ENCODE measurements at regions not wholly inside any gene's neighbourhood (a gene's known extent, or its start where the extent isn't known, plus 50 kb on each side); places are given as distances from the start of the nearest gene placed in this dataset.

DNA sequence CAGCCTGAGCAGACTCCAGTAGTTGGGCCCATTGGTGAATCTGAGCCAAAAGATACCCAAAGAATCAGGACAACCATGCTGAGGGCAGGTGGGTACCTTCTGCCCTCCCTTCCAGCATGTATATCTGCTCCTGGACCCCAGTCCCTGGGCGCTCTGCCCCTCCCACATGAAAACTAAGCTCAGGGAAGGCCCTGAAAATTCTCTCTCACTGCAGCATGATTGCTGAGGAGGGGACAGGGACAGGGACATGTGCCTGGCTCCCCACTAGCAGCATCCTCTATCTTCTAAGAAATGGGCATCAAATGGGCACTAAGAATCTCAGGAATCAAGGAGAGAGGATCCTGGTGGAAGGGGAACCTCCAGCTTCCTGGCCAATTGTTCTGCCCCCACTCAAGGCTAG, 446.0 kb downstream of the MATN1 start:
- Mint-ChIP-seq H3K36me3 (no peaks in the 10 kb centered on the region), H3K27me3 (peaks cover 17% of the 10 kb centered on the region), H3K9me3 (peaks cover 4% of the 10 kb centered on the region), H3K27ac (no peak overlapping the region), H3K4me3 (no peak overlapping the region), H3K4me1 (no peaks in the 10 kb centered on the region)
- DNase-seq (ENCODE audit: low spot score in 2 of 2) = no peak
- no peak for ATAC-seq (ENCODE audit: low read depth)

DNA sequence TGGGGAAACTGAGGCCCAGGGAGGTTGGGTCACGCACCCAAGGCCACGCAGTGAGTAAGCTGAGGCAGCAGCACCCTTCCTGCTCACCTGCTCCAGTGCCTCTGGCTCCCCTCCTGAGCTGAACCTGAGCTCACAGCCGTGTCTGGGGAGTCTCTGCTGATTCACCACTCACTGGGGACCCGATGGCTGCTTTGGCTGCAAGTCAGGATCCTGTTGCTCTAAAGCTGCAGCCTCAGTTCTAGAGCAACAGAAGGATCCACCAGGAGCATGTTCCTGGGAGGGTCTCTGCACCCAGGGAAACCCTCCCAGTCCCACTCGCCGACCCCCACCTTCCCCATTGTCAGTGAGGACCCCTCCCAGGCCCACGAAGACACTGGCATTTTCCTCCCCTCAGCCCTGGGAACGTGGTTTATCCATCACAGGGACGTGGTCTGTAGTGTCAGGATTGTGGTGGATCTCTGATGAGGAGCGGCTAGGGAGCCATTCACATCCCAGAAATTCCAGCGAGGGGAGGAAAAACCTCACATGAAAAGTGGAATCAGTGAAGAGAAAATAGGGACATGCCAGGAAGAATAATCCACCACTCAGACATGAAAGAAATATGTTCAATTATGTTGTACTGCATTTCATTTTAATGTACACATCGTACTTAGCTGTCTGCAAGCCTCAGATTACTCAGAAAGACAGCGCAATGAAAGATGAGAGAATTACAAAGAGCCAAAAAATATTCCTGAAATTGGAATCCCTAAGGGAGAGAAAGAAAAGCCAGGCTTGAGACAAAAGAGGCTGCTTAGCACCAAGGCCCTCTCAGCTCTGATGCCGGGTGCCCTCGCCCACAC, 447.2 kb downstream of the MATN1 start:
- Mint-ChIP-seq H3K4me1 (no peaks in the 10 kb centered on the region), H3K9me3 (peaks cover 4% of the 10 kb centered on the region), H3K27ac (no peak overlapping the region), H3K27me3 (peaks cover 16% of the 10 kb centered on the region), H3K36me3 (no peaks in the 10 kb centered on the region), H3K4me3 (no peak overlapping the region)
- no peak for ATAC-seq (ENCODE audit: low read depth)
- no peak for DNase-seq (ENCODE audit: low spot score in 2 of 2)

DNA sequence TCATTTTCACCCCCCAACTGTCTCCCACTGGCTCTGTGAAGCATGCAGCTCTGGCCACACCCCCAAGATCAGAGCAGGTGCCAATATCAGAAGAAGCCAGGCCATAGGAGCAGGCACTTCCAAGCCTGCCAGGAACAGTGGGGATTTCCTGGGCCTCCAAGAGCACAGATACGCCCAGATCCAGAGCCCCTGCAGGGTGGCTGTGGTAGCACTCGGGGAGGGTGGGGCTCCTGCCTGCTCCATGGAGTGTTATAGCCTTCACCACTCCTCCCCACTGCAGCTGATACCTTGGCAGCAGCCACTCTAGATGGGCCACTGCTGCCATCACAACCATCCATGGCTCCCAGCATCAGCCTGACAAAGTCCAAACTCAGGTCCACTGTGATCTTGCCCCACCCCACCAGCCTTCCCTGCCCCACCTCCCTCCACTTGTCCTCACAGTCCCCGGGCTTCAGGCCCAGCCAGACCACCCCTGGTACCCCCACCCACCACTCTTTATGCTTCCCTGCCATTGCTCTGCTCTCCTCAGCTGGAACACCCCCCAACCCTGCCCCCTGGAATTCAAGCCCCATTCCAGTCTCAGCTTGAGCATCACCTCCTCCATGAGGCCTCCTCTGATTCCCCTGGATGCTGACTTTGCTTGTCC, 448.3 kb downstream of the MATN1 start:
- DNase-seq (ENCODE audit: low spot score in 2 of 2) (no peak), ATAC-seq (ENCODE audit: low read depth) (no peak)
- no peak overlapping the region for H3K27ac Mint-ChIP-seq
- no peaks in the 10 kb centered on the region for H3K4me1 Mint-ChIP-seq
- H3K4me3 Mint-ChIP-seq = no peak overlapping the region
- H3K9me3 Mint-ChIP-seq = peaks cover 4% of the 10 kb centered on the region
- no peaks in the 10 kb centered on the region for H3K36me3 Mint-ChIP-seq
- peaks cover 19% of the 10 kb centered on the region for H3K27me3 Mint-ChIP-seq

DNA sequence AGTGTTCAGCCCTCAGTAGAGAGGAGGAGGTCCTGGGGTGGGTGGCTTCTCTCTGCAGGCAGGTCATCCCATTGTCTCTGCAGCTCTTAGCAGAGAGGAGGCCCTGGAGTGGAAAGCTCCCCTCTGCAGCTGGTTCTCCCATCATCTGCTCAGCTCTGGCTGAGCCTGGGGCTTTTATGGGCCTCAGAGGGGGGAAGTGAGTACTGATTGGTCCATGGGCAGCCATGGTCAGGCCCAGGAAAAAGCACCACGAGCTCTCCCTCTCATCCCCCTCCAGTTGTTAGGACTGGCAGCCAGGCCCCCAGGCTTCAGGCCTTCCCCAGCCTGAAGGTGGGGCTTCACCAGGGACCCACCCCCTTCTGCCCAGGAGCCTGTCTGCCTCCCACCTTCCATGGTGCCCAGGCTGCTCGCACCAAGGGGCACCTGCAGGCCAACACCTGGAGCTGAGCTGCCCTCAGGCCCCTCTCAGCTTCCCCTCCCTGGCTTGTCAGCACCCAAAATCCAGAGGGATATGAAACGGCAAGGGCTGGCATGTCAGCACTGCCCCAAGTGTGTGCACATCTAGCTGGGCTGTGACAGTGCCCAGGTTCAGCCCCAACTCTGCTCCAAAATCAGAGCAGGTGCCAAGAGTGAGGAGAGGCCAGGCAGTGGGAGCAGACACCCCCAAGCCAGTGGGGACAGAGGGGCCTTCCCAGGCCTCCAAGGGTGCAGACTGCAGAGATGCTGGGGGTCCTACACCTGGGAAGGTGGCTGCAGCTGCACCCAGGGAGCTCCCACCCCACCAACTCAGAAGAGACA, 449.0 kb downstream of the MATN1 start:
- Mint-ChIP-seq H3K36me3 (no peaks in the 10 kb centered on the region), H3K27me3 (peaks cover 19% of the 10 kb centered on the region), H3K27ac (no peak overlapping the region), H3K4me1 (no peaks in the 10 kb centered on the region), H3K4me3 (no peak overlapping the region), H3K9me3 (peaks cover 4% of the 10 kb centered on the region)
- DNase-seq (ENCODE audit: low spot score in 2 of 2) (no peak), ATAC-seq (ENCODE audit: low read depth) (no peak)

DNA sequence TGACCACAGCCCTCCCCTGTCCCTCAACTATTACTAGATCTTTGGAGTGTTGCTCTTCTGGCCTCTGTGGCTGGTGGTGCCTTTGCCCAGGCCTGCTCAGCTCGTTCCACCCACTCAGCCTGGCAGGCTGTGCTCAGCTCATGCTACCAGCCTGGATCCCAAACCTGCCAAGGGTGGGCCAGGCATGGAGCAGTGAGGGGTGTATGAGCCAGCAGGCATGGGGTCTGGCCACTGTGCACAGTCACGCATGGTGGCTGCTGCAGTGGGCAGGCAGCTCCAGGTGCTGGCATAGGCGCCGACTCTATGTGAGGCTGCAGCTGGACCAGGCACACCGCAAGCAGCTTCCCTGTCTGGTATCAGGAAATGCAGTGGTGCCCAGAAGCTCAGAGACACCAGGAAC, 449.9 kb downstream of the MATN1 start:
- Mint-ChIP-seq H3K4me1 (no peaks in the 10 kb centered on the region), H3K4me3 (no peak overlapping the region), H3K9me3 (peaks cover 4% of the 10 kb centered on the region), H3K27me3 (peaks cover 22% of the 10 kb centered on the region), H3K36me3 (no peaks in the 10 kb centered on the region), H3K27ac (no peak overlapping the region)
- DNase-seq (ENCODE audit: low spot score in 2 of 2) = no peak
- ATAC-seq (ENCODE audit: low read depth) = no peak

DNA sequence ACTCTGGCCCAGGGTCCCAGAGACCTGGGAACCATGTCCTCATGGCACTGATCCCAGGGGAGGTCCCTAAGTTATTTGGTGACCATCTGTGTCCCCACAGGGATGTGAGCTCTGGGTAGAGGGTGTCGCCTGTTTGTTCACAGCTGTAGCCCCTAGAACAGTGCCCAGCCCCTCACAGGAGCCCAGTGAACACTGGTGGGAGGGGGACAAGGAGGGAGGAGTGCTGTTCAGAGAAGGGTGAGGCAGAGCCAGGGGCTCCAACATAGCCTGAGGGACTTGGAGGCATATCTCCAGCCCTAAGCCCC, 450.4 kb downstream of the MATN1 start:
- DNase-seq (ENCODE audit: low spot score in 2 of 2) = no peak
- H3K9me3 Mint-ChIP-seq = peaks cover 4% of the 10 kb centered on the region
- no peaks in the 10 kb centered on the region for H3K4me1 Mint-ChIP-seq
- ATAC-seq (ENCODE audit: low read depth) = no peak
- H3K4me3 Mint-ChIP-seq = no peak overlapping the region
- no peak overlapping the region for H3K27ac Mint-ChIP-seq
- peaks cover 22% of the 10 kb centered on the region for H3K27me3 Mint-ChIP-seq
- H3K36me3 Mint-ChIP-seq = no peaks in the 10 kb centered on the region

DNA sequence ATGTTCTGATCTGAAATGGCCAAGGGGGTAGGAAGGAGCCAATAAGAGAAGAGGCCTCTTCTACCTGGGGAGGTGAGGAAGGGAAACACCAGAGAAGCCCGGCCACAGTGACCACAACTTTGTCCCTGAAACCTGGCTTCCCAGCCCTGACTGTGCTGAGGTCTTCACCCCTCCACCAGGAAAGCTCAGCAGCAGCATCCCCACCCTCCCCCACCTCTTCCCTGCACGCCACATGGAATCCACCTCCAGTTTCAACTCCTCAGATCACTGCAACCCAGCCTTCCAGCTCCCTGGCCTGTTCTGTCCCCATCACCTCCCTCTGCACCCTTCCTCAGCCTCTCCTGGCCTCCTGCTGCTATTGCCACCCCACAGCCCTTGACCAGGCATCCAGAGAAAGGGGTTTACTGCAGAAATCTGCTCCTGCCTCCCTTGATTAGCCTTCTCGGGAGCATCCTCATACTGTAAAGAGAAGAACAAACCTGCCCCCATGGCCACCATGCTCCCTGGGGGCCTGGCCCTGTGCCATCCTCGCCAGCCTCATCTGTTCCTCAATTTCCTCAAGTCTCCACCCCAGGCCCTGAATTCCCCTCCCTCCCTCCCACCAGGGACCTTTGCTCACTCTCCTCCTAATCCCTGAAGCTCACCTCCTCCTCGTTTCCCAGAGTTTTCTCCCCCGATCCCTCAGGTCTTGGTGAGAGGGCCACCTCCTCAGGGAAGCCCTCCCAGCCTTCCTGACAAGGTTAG, 450.9 kb downstream of the MATN1 start:
- Mint-ChIP-seq H3K27ac (no peak overlapping the region), H3K4me3 (no peak overlapping the region), H3K4me1 (no peaks in the 10 kb centered on the region), H3K36me3 (no peaks in the 10 kb centered on the region), H3K9me3 (peaks cover 4% of the 10 kb centered on the region), H3K27me3 (peaks cover 19% of the 10 kb centered on the region)
- no peak for ATAC-seq (ENCODE audit: low read depth)
- DNase-seq (ENCODE audit: low spot score in 2 of 2) = no peak

DNA sequence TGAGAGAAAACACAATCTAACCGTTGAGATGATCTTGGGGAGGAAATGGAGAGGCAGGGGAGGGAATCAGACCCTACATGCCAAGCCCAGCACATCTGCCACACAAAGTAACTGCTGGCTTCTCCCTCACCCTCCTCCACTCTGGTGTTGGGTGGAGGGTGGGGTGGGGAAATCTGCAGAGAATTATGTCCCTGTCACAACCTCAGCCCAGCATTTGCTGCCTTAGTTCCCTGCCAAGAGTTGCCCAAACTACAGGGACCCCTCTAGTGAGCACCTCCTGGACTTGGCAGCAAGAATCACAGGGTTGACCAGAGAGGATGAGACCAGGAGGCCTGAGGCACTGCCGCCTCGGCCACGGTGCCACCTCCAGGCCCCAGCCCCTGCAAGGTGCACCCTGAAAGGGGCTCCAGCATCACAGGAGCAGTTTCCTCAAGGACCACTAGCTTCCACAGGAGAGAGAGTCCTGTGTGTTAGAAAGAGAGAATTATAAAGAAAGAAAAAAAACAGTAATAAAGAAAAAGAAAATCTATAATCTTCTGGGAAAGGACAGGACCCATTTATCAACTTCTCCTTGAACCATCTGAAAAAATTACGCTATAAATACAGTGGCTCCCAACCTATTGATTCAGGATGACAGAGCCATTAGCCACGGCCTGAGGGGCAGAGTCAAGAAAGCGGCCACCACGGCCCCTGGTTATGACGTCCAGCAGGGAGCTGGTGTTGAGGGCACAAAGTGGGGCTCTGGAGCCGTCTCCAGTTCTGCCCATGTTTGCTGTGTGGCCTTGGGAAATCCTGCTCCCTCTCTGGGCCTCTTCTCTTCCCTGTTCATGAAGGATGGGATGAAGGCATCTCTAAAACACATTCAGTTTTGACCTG, 451.7 kb downstream of the MATN1 start:
- Mint-ChIP-seq H3K27me3 (peaks cover 17% of the 10 kb centered on the region), H3K4me1 (no peaks in the 10 kb centered on the region), H3K27ac (no peak overlapping the region), H3K4me3 (no peak overlapping the region), H3K9me3 (peaks cover 4% of the 10 kb centered on the region), H3K36me3 (no peaks in the 10 kb centered on the region)
- DNase-seq (ENCODE audit: low spot score in 2 of 2) = no peak
- no peak for ATAC-seq (ENCODE audit: low read depth)

DNA sequence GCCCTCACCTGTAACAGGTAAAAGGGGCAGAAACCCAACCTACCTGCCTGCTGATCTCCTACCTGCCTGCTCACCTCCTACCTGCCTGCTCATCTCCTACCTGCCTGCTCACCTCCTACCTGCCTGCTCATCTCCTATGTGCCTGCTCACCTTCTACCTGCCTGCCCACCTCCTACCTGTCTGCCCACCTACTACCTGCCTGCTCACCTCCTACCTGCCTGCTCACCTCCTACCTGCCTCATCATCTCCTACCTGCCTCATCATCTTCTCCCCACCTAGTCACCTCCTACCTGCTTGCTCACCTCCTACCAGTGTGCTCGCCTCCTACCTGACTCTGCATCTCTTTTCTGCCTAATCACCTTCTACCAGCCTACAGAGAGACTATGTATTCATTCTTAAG, 452.9 kb downstream of the MATN1 start:
- H3K27ac Mint-ChIP-seq = no peak overlapping the region
- peaks cover 20% of the 10 kb centered on the region for H3K27me3 Mint-ChIP-seq

DNA sequence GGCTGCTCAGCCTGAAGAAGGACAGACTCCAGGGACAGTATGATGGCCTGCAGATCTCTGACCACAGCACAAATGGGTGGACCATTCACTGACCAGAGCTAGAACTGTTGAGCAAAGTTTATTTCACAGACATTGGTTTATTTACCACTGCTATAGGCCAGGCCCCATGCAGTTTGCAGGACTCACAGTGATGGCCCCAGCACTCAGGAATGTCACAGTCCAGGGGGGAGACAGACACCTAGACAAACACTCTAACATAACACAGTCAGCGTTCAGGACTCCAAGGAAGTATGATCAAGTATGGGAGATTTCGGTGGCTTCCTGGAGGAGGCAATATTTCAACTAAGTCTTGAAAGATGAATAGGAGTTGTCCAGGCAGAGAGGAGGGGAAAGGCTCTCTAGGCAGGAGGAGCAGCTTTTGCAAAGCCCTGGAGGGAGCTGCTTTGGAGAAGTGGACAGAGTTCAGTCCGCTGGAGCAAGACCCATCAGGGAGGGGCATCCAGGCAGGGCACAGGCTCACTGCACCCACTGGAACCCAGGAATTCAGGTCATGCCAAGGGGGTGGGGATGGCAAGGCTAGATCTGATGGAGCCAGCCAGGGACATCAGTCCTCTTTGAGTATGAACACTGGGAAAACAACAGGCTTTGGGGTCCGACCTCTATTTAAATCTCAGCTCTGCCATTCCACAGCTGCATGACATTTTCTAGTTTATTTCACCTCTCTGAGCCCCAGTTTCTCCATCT, 454.3 kb downstream of the MATN1 start:
- Mint-ChIP-seq H3K36me3 (no peaks in the 10 kb centered on the region), H3K4me1 (no peaks in the 10 kb centered on the region), H3K9me3 (no peaks in the 10 kb centered on the region), H3K27ac (no peak overlapping the region), H3K27me3 (peaks cover 18% of the 10 kb centered on the region), H3K4me3 (no peak overlapping the region)
- ATAC-seq (ENCODE audit: low read depth) = no peak
- no peak for DNase-seq (ENCODE audit: low spot score in 2 of 2)

More for the DNA sequence above, 452.9 kb downstream of the MATN1 start:
- no peak for DNase-seq (ENCODE audit: low spot score in 2 of 2)
- no peak for ATAC-seq (ENCODE audit: low read depth)
- no peak overlapping the region for H3K4me3 Mint-ChIP-seq
- peaks cover 2% of the 10 kb centered on the region for H3K9me3 Mint-ChIP-seq
- no peaks in the 10 kb centered on the region for H3K4me1 Mint-ChIP-seq
- H3K36me3 Mint-ChIP-seq = no peaks in the 10 kb centered on the region

DNA sequence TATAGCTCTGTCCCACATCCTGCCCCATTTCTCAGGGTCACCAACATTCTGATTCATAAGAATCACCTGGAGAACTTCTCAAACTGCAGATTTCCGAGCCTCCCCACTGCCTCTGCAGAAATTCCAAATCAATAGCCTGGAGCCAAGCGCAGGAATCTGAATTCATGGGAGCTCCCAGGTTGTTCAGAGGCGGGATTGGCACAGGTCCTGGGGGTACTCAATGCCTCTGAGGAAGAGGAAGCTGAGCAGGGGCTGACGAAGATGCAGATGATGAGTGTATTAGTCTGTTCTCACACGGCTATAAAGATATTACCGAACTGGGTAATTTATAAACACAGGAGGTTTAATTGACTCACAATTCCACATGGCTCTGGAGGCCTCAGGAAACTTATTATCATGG, 455.5 kb downstream of the MATN1 start:
- H3K27ac Mint-ChIP-seq = no peak overlapping the region
- no peaks in the 10 kb centered on the region for H3K36me3 Mint-ChIP-seq
- no peak overlapping the region for H3K4me3 Mint-ChIP-seq
- ATAC-seq (ENCODE audit: low read depth) = no peak
- H3K9me3 Mint-ChIP-seq = no peaks in the 10 kb centered on the region
- no peaks in the 10 kb centered on the region for H3K4me1 Mint-ChIP-seq
- DNase-seq (ENCODE audit: low spot score in 2 of 2) = no peak
- peaks cover 16% of the 10 kb centered on the region for H3K27me3 Mint-ChIP-seq

DNA sequence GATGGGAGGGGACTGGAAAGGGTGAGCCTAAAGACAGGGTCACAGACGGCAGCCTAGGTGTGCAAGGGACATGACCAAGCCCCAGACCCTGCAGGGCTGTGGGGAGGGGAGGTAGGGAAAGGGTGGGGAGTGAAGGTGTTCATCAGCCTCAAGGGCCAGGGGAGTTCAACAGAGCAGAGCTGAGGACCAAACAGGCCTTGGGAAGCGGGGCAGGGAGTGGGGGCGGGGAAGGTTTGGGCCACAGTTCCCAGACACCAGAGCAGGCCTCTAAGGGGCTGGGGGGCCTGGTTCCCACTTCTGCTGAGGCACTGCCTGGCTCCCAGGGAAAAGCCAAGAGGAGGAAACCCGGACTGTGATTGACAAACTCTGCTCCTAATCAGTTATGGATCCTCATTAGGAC, 456.3 kb downstream of the MATN1 start:
- Mint-ChIP-seq H3K9me3 (no peaks in the 10 kb centered on the region), H3K27ac (no peak overlapping the region), H3K36me3 (no peaks in the 10 kb centered on the region), H3K4me1 (no peaks in the 10 kb centered on the region), H3K27me3 (peaks cover 11% of the 10 kb centered on the region), H3K4me3 (no peak overlapping the region)
- DNase-seq (ENCODE audit: low spot score in 2 of 2) = no peak
- no peak for ATAC-seq (ENCODE audit: low read depth)

Data from memory B cell (primary cell).